Parathyroid adenoma (tissue), 2 donors: ENCODE measurements at regions not wholly inside any gene's neighbourhood (a gene's known extent, or its start where the extent isn't known, plus 50 kb on each side); places are given as distances from the start of the nearest gene placed in this dataset.

Experiments used
- H2AFZ ChIP-seq: fragments of 300-600 bp; sonication (generic); one replicate; pipeline ENCODE4 v1.7.0; 2017; ENCODE audit warnings: antibody characterized with exemption, mild to moderate bottlenecking
- H3K27ac ChIP-seq: fragments of 300-600 bp; sonication (generic); one replicate; pipeline ENCODE4 v1.7.0; 2017
- H3K27me3 ChIP-seq: fragments of 300-600 bp; sonication (generic); one replicate; pipeline ENCODE4 v1.7.0; 2017; ENCODE audit warnings: low read length; ENCODE audit not compliant: control insufficient read depth, insufficient read depth
- H3K36me3 ChIP-seq: fragments of 300-600 bp; sonication (generic); one replicate; pipeline ENCODE4 v1.7.0; 2017; ENCODE audit warnings: low read length; ENCODE audit not compliant: control insufficient read depth, insufficient read depth
- H3K4me1 ChIP-seq: fragments of 300-600 bp; sonication (generic); one replicate; pipeline ENCODE4 v1.7.0; 2017; ENCODE audit warnings: control low read depth
- H3K4me2 ChIP-seq: fragments of 300-600 bp; sonication (generic); one replicate; pipeline ENCODE4 v1.7.0; 2017; ENCODE audit warnings: low read length
- H3K4me3 ChIP-seq: fragments of 300-600 bp; sonication (generic); one replicate; pipeline ENCODE4 v1.7.0; 2017; ENCODE audit warnings: low read depth, low read length
- H3K79me2 ChIP-seq: fragments of 300-600 bp; sonication (generic); one replicate; pipeline ENCODE4 v1.7.0; 2017; ENCODE audit warnings: control low read depth
- H3K9ac ChIP-seq: fragments of 300-600 bp; sonication (generic); one replicate; pipeline ENCODE4 v1.7.0; 2017; ENCODE audit warnings: mild to moderate bottlenecking
- H3K9me3 ChIP-seq: fragments of 300-600 bp; sonication (generic); one replicate; pipeline ENCODE4 v1.7.0; 2017; ENCODE audit warnings: low read length; ENCODE audit not compliant: control insufficient read depth
- TF ChIP-seq, protein P1 (sequence below): fragments of 300-600 bp; sonication (generic); IDR thresholded peaks from one replicate; pipeline ENCODE4 v1.7.0; 2017; ENCODE audit warnings: antibody characterized with exemption, mild to moderate bottlenecking
- donor health status: primary hyperparathyroidism.

GRCh38 chr9:80127920-80128319 lies 556.2 kb downstream of the TLE4 start:
- TF ChIP-seq, protein P1, sequence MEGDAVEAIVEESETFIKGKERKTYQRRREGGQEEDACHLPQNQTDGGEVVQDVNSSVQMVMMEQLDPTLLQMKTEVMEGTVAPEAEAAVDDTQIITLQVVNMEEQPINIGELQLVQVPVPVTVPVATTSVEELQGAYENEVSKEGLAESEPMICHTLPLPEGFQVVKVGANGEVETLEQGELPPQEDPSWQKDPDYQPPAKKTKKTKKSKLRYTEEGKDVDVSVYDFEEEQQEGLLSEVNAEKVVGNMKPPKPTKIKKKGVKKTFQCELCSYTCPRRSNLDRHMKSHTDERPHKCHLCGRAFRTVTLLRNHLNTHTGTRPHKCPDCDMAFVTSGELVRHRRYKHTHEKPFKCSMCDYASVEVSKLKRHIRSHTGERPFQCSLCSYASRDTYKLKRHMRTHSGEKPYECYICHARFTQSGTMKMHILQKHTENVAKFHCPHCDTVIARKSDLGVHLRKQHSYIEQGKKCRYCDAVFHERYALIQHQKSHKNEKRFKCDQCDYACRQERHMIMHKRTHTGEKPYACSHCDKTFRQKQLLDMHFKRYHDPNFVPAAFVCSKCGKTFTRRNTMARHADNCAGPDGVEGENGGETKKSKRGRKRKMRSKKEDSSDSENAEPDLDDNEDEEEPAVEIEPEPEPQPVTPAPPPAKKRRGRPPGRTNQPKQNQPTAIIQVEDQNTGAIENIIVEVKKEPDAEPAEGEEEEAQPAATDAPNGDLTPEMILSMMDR, result no peak
- Histone ChIP-seq H3K4me2 (no peak overlapping the region), H3K4me3 (no peak overlapping the region), H3K27me3 (no peaks in the 10 kb centered on the region), H3K4me1 (no peaks in the 10 kb centered on the region), H3K79me2 (no peaks in the 10 kb centered on the region), H3K36me3 (no peaks in the 10 kb centered on the region), H3K9me3 (no peaks in the 10 kb centered on the region), H3K9ac (no peak overlapping the region), H3K27ac (no peak overlapping the region), H2AFZ (no peak overlapping the region)

DNA sequence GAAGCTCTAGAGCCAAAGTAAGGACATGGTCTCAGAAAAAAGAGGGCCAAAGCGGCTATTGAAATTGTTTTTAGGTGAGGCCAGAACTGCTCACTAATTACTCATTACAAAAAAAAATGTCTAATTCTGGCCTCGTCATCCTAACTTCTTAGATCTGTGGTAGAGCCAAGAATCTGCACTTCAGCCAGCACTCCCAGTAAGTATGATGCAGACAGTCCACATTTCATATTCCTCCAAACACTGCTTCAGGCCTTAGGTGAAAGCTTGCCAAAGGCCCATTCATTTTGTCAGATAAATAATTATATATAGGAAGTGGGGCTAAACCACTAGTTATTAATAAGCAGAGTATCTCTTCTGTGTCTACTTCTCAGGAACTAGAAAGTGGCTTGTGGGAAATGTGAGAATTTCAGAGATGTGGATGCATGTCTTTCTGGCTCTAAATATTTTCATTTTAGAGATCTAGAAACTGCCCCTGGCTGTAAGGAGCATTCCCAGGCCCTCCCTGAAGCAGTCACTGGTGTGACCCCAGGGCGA lies 554.0 kb downstream of the TLE4 start:
- H2AFZ ChIP-seq, result no peak overlapping the region
- no peaks in the 10 kb centered on the region for H3K4me1 ChIP-seq
- no peaks in the 10 kb centered on the region for H3K27me3 ChIP-seq
- no peaks in the 10 kb centered on the region for H3K79me2 ChIP-seq
- no peaks in the 10 kb centered on the region for H3K36me3 ChIP-seq
- H3K9me3 ChIP-seq, result no peaks in the 10 kb centered on the region
- no peak overlapping the region for H3K4me3 ChIP-seq
- H3K27ac ChIP-seq, result no peak overlapping the region
- no peak overlapping the region for H3K9ac ChIP-seq
- TF ChIP-seq, protein P1, result no peak
- no peak overlapping the region for H3K4me2 ChIP-seq

GRCh38 chr9:80117031-80117430 lies 545.3 kb downstream of the TLE4 start:
- H3K79me2 ChIP-seq, result no peaks in the 10 kb centered on the region
- no peak overlapping the region for H3K4me3 ChIP-seq
- H3K4me1 ChIP-seq, result no peaks in the 10 kb centered on the region
- H3K4me2 ChIP-seq, result no peak overlapping the region
- no peak overlapping the region for H3K27ac ChIP-seq
- H2AFZ ChIP-seq, result no peak overlapping the region
- H3K9me3 ChIP-seq, result no peaks in the 10 kb centered on the region
- no peak overlapping the region for H3K9ac ChIP-seq
- TF ChIP-seq, protein P1, result no peak
- H3K27me3 ChIP-seq, result no peaks in the 10 kb centered on the region
- H3K36me3 ChIP-seq, result no peaks in the 10 kb centered on the region

GRCh38 chr9:80114241-80114640 lies 542.5 kb downstream of the TLE4 start:
- no peaks in the 10 kb centered on the region for H3K79me2 ChIP-seq
- no peaks in the 10 kb centered on the region for H3K36me3 ChIP-seq
- no peak overlapping the region for H3K4me2 ChIP-seq
- TF ChIP-seq, protein P1, result no peak
- no peak overlapping the region for H2AFZ ChIP-seq
- H3K4me3 ChIP-seq, result no peak overlapping the region
- H3K4me1 ChIP-seq, result no peaks in the 10 kb centered on the region
- H3K9me3 ChIP-seq, result no peaks in the 10 kb centered on the region
- H3K9ac ChIP-seq, result no peak overlapping the region
- H3K27me3 ChIP-seq, result no peaks in the 10 kb centered on the region
- no peak overlapping the region for H3K27ac ChIP-seq

DNA sequence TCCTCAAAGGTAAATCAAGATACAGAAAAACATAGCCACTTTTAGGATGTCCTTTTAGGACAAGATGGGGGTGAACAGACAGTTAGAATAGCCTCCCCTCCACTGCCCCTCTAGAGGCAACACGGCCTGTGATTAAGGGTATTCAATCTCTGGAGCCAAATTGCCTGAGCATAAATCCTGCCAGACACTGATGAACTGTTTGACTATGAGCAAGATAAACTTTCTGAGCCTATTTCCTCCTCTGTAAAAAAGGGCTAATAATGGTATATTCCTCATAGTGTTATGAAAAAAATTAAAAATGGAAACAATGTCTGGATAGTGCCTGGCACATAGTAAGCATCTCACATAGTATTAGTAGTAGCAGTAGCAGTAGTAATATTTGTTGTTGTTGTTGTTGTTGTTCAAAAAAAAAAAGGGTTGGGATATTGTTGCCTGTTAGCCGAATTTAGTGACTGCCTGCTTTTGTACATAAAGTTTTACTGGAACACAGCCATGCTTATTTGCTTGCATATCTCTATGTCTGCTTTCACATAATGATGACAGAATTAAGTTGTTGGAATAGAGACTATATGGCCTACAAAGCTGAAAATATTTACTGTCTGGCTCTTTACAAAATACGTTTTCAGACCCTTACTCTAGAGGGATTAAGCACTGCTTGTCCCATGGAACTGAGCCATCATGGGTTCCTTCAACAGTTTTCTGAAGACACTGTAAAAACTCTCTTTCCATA lies 536.3 kb downstream of the TLE4 start:
- Histone ChIP-seq H3K36me3 (no peaks in the 10 kb centered on the region), H3K4me1 (no peaks in the 10 kb centered on the region), H3K9ac (no peak overlapping the region), H3K27me3 (no peaks in the 10 kb centered on the region), H3K9me3 (no peaks in the 10 kb centered on the region), H3K4me2 (no peak overlapping the region), H3K79me2 (no peaks in the 10 kb centered on the region), H3K27ac (no peak overlapping the region), H3K4me3 (no peak overlapping the region), H2AFZ (no peak overlapping the region)
- TF ChIP-seq, protein P1, result no peak
